ENCODE measurements at regions not wholly inside any gene's neighbourhood (a gene's known extent, or its start where the extent isn't known, plus 50 kb on each side); places are given as distances from the start of the nearest gene placed in this dataset.
"Not testable (repeated sequence)": the region's sequence is repeated elsewhere in the genome, so short reads cannot be mapped to it uniquely, and the experiment has no call there.

DNA sequence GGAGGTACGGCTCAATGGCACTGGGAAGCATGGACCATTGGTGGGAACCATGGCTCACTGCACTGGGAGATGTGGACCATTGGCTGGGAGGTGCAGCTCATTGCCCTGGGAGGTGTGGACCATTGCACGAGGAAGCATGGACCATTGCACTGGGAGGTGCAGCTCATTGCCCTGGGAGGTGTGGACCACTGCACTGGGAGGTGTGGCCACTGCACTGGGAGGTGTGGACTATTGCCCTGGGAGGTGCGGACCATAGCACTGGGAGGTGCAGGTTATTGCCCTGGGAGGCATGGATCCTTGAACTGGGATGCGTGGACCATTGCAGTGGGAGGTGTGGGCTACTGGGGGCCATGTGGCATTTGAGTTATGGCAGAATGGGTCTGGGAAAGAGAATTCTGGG lies 195.4 kb upstream of the PLGLB1 start:
- TF ChIP-seq, protein P1, sequence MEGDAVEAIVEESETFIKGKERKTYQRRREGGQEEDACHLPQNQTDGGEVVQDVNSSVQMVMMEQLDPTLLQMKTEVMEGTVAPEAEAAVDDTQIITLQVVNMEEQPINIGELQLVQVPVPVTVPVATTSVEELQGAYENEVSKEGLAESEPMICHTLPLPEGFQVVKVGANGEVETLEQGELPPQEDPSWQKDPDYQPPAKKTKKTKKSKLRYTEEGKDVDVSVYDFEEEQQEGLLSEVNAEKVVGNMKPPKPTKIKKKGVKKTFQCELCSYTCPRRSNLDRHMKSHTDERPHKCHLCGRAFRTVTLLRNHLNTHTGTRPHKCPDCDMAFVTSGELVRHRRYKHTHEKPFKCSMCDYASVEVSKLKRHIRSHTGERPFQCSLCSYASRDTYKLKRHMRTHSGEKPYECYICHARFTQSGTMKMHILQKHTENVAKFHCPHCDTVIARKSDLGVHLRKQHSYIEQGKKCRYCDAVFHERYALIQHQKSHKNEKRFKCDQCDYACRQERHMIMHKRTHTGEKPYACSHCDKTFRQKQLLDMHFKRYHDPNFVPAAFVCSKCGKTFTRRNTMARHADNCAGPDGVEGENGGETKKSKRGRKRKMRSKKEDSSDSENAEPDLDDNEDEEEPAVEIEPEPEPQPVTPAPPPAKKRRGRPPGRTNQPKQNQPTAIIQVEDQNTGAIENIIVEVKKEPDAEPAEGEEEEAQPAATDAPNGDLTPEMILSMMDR (IDR thresholded peaks at IDR 0.05; ENCODE audit: low read length), result not testable (repeated sequence)
- not testable (repeated sequence) for TF ChIP-seq EZH2 (IDR thresholded peaks at IDR 0.05; ENCODE audit: borderline replicate concordance, low read length)
